AG04449 (cell line): ENCODE measurements at regions not wholly inside any gene's neighbourhood (a gene's known extent, or its start where the extent isn't known, plus 50 kb on each side); places are given as distances from the start of the nearest gene placed in this dataset.

ENCODE experiments used
- CTCF ChIA-PET: fragments of 350-600 bp; formaldehyde crosslinking; extraction: SDS; loops from one replicate; lab custom pipeline; 2021; ENCODE audit warnings: antibody characterized with exemption; lab: Yijun Ruan, JAX
- POLR2A ChIA-PET: fragments of 400-600, 350-600 bp; formaldehyde crosslinking; extraction: SDS; loops from one replicate; lab custom pipeline; 2020; ENCODE audit warnings: antibody characterized with exemption, inconsistent platforms; lab: Yijun Ruan, JAX
- DNase-seq: peaks from one replicate; pipeline ENCODE4 v3.0.0-alpha.2; 2010; ENCODE audit warnings: low read depth, low spot score
- H3K4me3 ChIP-seq: 2 replicates; pipeline ENCODE4 v1.5.1; 2011; ENCODE audit warnings: low read depth, mild to moderate bottlenecking, control low read depth, low read length
- CTCF ChIP-seq: IDR thresholded peaks from one replicate; pipeline ENCODE4 v1.5.1; 2011; ENCODE audit warnings: mild to moderate bottlenecking, moderate library complexity, low read length, control low read depth, inconsistent platforms; ENCODE audit not compliant: insufficient read depth; ENCODE audit errors: missing control alignments

DNA sequence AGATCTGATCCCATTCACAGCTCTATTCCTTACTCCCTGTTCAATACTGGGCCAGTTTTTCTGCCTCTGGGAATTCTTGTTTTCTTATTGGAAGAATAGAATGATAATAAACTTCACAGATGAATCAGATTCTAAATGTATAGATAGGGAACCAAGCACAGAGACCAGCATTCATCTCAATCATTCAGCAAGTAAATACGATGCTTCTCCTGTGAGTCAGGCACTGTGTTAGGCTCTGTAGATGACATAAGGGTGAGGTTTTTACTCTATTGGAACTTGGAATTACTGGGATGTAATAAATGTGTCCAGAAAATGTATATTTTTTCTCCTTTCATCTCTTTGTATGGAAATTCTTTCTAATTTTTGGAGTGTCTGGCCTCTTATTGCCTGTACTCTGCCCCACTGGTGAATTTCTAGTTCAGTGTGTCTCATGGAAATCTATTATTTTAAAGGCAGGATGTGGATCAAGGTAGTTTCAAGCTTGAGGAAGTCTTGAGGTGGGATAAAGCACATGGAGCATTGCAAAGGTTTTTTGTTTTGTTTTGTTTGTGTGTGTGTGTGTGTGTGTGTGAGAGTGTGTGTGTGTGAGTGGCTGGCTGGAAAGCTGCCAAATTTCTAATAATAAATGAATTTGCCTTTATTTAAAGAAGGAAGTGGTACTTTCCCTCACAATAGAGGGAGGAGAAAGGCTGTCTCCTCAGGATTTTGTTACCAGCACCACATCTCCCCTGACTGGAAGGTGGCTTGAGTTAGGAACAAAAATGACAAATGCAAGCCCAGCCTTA is 117.9 kb upstream of the HS3ST1 start:
- ChIA-PET CTCF (no interaction called here), POLR2A (no interaction called here)
- TF ChIP-seq CTCF = no peak
- no peak for DNase-seq
- H3K4me3 ChIP-seq = no peak overlapping the region

DNA sequence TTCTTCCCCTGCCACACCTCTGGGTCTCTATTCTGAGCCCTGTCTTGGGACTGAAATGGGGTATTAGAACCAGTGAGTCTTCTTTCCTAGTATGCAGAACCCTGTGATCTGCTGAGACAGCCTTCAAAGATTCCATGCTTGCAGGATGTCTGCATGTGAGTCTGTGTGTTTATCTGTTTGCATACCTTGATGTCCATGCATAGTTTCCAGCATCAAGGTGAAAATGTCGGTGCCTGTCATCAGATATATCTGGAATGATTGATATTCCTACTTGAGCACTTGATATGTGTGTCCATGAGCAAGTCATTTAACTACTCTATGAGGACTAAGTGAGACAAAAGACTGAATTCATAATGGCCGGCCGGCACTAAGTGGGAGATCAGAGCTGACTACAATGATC is 117.0 kb upstream of the HS3ST1 start:
- H3K4me3 ChIP-seq = no peak overlapping the region
- ChIA-PET POLR2A (no interaction called here), CTCF (no interaction called here)
- no peak for DNase-seq
- TF ChIP-seq CTCF = no peak

DNA sequence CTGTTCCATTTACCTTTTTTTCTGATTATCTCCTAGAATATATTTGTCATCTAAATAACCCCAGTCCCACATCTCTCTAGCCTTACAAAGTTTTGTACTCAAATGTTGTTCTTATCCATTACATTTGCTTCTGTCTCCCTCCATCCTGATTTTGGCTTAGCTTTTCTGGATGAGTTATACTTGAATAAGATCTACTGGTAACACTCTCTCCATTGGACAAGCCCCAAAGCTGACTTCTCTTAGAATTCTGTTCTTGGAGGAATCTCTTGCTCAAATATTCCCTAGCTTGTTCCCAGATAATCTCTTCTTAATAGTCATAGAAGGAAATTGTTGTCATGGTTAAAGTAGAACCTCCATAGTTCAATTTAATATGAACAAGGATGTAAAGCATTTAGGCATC is 115.5 kb upstream of the HS3ST1 start:
- DNase-seq = no peak
- ChIA-PET CTCF (no interaction called here), POLR2A (no interaction called here)
- no peak for TF ChIP-seq CTCF
- H3K4me3 ChIP-seq = no peak overlapping the region

- POLR2A ChIA-PET = no interaction called here
- DNase-seq = no peak
- no peak overlapping the region for H3K4me3 ChIP-seq
- TF ChIP-seq CTCF = no peak
- CTCF ChIA-PET = no interaction called here
Observed at GRCh38 chr4:11543706-11544105, 115.0 kb upstream of the HS3ST1 start.

DNA sequence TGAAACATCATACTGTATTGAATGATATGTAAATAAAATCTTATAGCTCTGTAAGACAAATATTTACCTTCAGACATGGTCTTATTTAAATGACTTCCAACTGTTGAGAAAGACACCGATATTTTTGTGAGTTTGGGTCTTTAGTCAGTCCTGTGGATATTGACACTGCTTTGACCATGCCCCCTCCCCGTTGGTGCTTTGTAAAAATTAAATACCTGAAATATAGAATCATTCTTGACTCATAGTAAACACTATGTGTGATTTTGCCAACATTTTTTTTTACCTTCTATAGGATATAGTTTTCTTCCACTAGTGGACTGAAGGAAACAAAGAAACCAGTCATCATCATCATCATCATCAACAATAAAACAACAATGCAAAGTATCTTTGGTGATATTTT is 114.3 kb upstream of the HS3ST1 start:
- DNase-seq = no peak
- ChIA-PET CTCF (no interaction called here), POLR2A (no interaction called here)
- no peak for TF ChIP-seq CTCF
- H3K4me3 ChIP-seq = no peak overlapping the region

DNA sequence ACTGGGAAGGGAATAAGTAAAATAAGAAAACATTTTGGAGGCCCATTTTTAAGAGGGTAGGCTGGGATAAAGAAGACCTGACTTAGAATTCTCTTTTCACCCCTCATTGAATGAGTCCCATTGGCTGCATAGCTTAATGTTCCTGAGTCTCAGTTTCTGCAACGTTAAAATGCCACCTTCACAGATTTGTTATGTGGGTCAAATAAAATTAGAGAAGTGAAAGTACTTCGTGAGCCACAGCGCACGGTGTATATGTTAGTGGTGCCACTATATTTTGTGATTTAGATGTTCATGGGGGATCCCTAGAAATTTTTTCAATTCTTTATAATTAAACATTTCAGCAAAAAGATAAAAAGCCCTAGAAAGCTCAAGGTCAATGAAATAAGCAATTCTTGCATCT is 109.2 kb upstream of the HS3ST1 start:
- DNase-seq = no peak
- POLR2A ChIA-PET = no interaction called here
- no peak for TF ChIP-seq CTCF
- no peak overlapping the region for H3K4me3 ChIP-seq
- CTCF ChIA-PET = no interaction called here
